H1 (cell line): ENCODE measurements at regions not wholly inside any gene's neighbourhood (a gene's known extent, or its start where the extent isn't known, plus 50 kb on each side); places are given as distances from the start of the nearest gene placed in this dataset.

Experiments used
- CTCF ChIA-PET: fragments of 300-600 bp; sonication (Branson Sonifier 250); formaldehyde crosslinking; loops from one replicate; lab custom pipeline; 2021; ENCODE audit not compliant: partially characterized antibody; lab: Charles Lee
- POLR2A ChIA-PET: fragments of 300-600 bp; sonication (Branson Sonifier 250); formaldehyde crosslinking; loops from one replicate; lab custom pipeline; 2021; ENCODE audit warnings: inconsistent platforms; ENCODE audit not compliant: partially characterized antibody; lab: Charles Lee
- DNase-seq, 2 experiments: peaks; one replicate each; pipeline versions ENCODE4 v3.0.0 to v3.0.0-alpha.2; 2010 to 2022; ENCODE audit warnings: low spot score in 2 of 2, low read depth in 1 of 2, mixed read lengths in 1 of 2
- FAIRE-seq: peaks from 2 replicates; lab custom pipeline; 2011; peaks lifted over from hg19 to GRCh38; lab: Jason Lieb, UNC
- H2AFZ ChIP-seq: 2 replicates; pipeline ENCODE4 v1.8.1; 2012; ENCODE audit warnings: low read length, inconsistent platforms
- H2AK5ac ChIP-seq: 2 replicates; pipeline ENCODE4 v1.6.1; 2013; ENCODE audit warnings: low read depth, low read length
- H2BK120ac ChIP-seq: replicated peaks from 2 replicates; pipeline ENCODE3; 2013; ENCODE audit warnings: low read depth, low read length, inconsistent platforms
- H2BK12ac ChIP-seq: 2 replicates; pipeline ENCODE4 v1.6.1; 2013; ENCODE audit warnings: low read depth, low read length
- H2BK15ac ChIP-seq: 2 replicates; pipeline ENCODE4 v1.6.1; 2013; ENCODE audit warnings: low read length
- H2BK20ac ChIP-seq: 2 replicates; pipeline ENCODE4 v1.6.1; 2013; ENCODE audit warnings: low read length
- H2BK5ac ChIP-seq: 2 replicates; pipeline ENCODE4 v1.6.1; 2013; ENCODE audit warnings: low read depth, low read length
- H3K14ac ChIP-seq: 2 replicates; pipeline ENCODE4 v1.6.1; 2013; ENCODE audit warnings: inconsistent platforms; ENCODE audit not compliant: insufficient read length
- H3K18ac ChIP-seq: 2 replicates; pipeline ENCODE4 v1.6.1; 2013; ENCODE audit warnings: low read length; ENCODE audit errors: extremely low read depth
- H3K23ac ChIP-seq: 2 replicates; pipeline ENCODE4 v1.6.1; 2013; ENCODE audit warnings: inconsistent platforms; ENCODE audit not compliant: insufficient read length
- H3K23me2 ChIP-seq: 2 replicates; pipeline ENCODE4 v1.6.1; 2013; ENCODE audit warnings: low read depth, low read length
- H3K27ac ChIP-seq: 2 replicates; pipeline ENCODE4 v1.6.1; 2011; ENCODE audit warnings: low read depth, low read length, inconsistent platforms
- H3K27me3 ChIP-seq, 4 experiments: replicated peaks in 1 of 4; 1 replicate in 1 of 4; 2 replicates in 3 of 4; pipeline versions ENCODE4 v1.6.1 to v1.8.1; 2011 to 2013; ENCODE audit warnings: low read length in 3 of 4, mild to moderate bottlenecking in 3 of 4, inconsistent platforms in 2 of 4, mixed read lengths in 2 of 4, moderate library complexity in 1 of 4; ENCODE audit not compliant: control insufficient read depth in 3 of 4, insufficient read depth in 3 of 4; ENCODE audit errors: extremely low read depth in 1 of 4
- H3K36me3 ChIP-seq, 4 experiments: 2 replicates each; pipeline versions ENCODE4 v1.6.1 to v1.8.1; 2011 to 2013; ENCODE audit warnings: mild to moderate bottlenecking in 4 of 4, low read length in 3 of 4, moderate library complexity in 2 of 4, control low read depth in 1 of 4, inconsistent platforms in 1 of 4; ENCODE audit not compliant: insufficient read depth in 4 of 4, control insufficient read depth in 2 of 4
- H3K4ac ChIP-seq: replicated peaks from 2 replicates; pipeline ENCODE3; 2013; ENCODE audit warnings: low read length, low read depth, mixed read lengths, inconsistent platforms; ENCODE audit not compliant: insufficient read length
- H3K4me1 ChIP-seq, 4 experiments: replicated peaks in 1 of 4; 1 replicate in 1 of 4; 2 replicates in 3 of 4; pipeline versions ENCODE4 v1.6.1 to v1.8.1; 2011 to 2013; ENCODE audit warnings: low read length in 3 of 4, inconsistent platforms in 2 of 4, mixed read lengths in 1 of 4; ENCODE audit not compliant: insufficient read depth in 4 of 4, control insufficient read depth in 3 of 4
- H3K4me2 ChIP-seq, 2 experiments: 2 replicates each; pipeline versions ENCODE4 v1.6.1 to v1.8.1; 2011 to 2013; ENCODE audit warnings: low read depth in 2 of 2, low read length in 2 of 2, control low read depth in 1 of 2, inconsistent platforms in 1 of 2, mild to moderate bottlenecking in 1 of 2; ENCODE audit not compliant: insufficient read depth in 1 of 2
- H3K4me3 ChIP-seq, 4 experiments: fragments of 200-600, 300-600 bp in 1 of 4; sonication (generic), shearing (Covaris generic), sonication (Bioruptor Twin) in 1 of 4; 2 replicates each; pipeline versions ENCODE4 v1.5.1 to v1.8.1; 2011 to 2016; ENCODE audit warnings: low read length in 4 of 4, low read depth in 3 of 4, control low read depth in 2 of 4, inconsistent platforms in 2 of 4, mild to moderate bottlenecking in 2 of 4, mixed read lengths in 1 of 4, moderate library complexity in 1 of 4; ENCODE audit not compliant: insufficient read depth in 2 of 4; ENCODE audit errors: extremely low read depth in 1 of 4
- H3K56ac ChIP-seq: replicated peaks from 2 replicates; pipeline ENCODE3; 2013; ENCODE audit warnings: low read depth, mild to moderate bottlenecking, mixed read lengths, low read length, inconsistent platforms; ENCODE audit not compliant: insufficient read length
- H3K79me1 ChIP-seq: 2 replicates; pipeline ENCODE4 v1.6.1; 2013; ENCODE audit warnings: low read depth, low read length, control low read depth
- H3K79me2 ChIP-seq, 2 experiments: 2 replicates each; pipeline versions ENCODE4 v1.6.1 to v1.8.1; 2012 to 2013; ENCODE audit warnings: low read length in 2 of 2, mild to moderate bottlenecking in 2 of 2, inconsistent platforms in 1 of 2; ENCODE audit not compliant: insufficient read depth in 2 of 2, control insufficient read depth in 1 of 2
- H3K9ac ChIP-seq, 4 experiments: replicated peaks in 1 of 4; 1 replicate in 1 of 4; 2 replicates in 3 of 4; pipeline versions ENCODE4 v1.6.1 to v1.8.1; 2011 to 2013; ENCODE audit warnings: low read depth in 3 of 4, low read length in 3 of 4, control low read depth in 2 of 4, mild to moderate bottlenecking in 2 of 4, moderate library complexity in 2 of 4, inconsistent platforms in 1 of 4; ENCODE audit errors: extremely low read depth in 1 of 4
- H3K9me3 ChIP-seq, 2 experiments: 2 replicates each; pipeline versions ENCODE4 v1.6.1 to v1.8.1; 2012 to 2013; ENCODE audit warnings: mild to moderate bottlenecking in 2 of 2, moderate library complexity in 2 of 2, control low read depth in 1 of 2, inconsistent platforms in 1 of 2, low read depth in 1 of 2, low read length in 1 of 2, mixed read lengths in 1 of 2; ENCODE audit not compliant: insufficient read depth in 2 of 2
- H4K20me1 ChIP-seq, 2 experiments: replicated peaks in 1 of 2; 2 replicates each; pipeline versions ENCODE3 to v1.8.1; 2011 to 2013; ENCODE audit warnings: inconsistent platforms in 2 of 2, low read length in 2 of 2, mild to moderate bottlenecking in 1 of 2; ENCODE audit not compliant: insufficient read depth in 2 of 2, control insufficient read depth in 1 of 2
- H4K5ac ChIP-seq: 2 replicates; pipeline ENCODE4 v1.6.1; 2013; ENCODE audit warnings: low read length, low read depth, mixed read lengths, inconsistent platforms; ENCODE audit not compliant: insufficient read length
- H4K8ac ChIP-seq: 2 replicates; pipeline ENCODE4 v1.8.0; 2013; ENCODE audit warnings: mild to moderate bottlenecking, moderate library complexity, low read length, inconsistent platforms; ENCODE audit not compliant: insufficient read depth; ENCODE audit errors: extremely low read depth
- H4K91ac ChIP-seq: replicated peaks from 2 replicates; pipeline ENCODE3; 2013; ENCODE audit warnings: low read length, mixed read lengths, inconsistent platforms; ENCODE audit not compliant: insufficient read length
- CREB1 ChIP-seq: IDR thresholded peaks from 2 replicates; pipeline ENCODE4 v1.6.1; 2012; ENCODE audit warnings: inconsistent platforms
- CTBP2 ChIP-seq: IDR thresholded peaks from 2 replicates; pipeline ENCODE4 v1.7.0; 2011; ENCODE audit warnings: borderline replicate concordance, mild to moderate bottlenecking, moderate library complexity, mixed read lengths, low read length; ENCODE audit not compliant: insufficient read depth, insufficient read length
- POLR2A ChIP-seq, 2 experiments: IDR thresholded peaks; 1 replicate in 1 of 2; 2 replicates in 1 of 2; pipeline ENCODE4 v1.6.1; 2011; ENCODE audit warnings: low read depth in 2 of 2, low read length in 2 of 2, mild to moderate bottlenecking in 2 of 2; ENCODE audit errors: control extremely low read depth in 1 of 2
- RAD21 ChIP-seq, 2 experiments: IDR thresholded peaks in 1 of 2; conservative IDR thresholded peaks in 1 of 2; 2 replicates each; pipeline ENCODE4 v1.6.1; 2011; ENCODE audit warnings: low read depth in 2 of 2, low read length in 2 of 2, improper control_type of control experiment in 1 of 2, inconsistent platforms in 1 of 2, mild to moderate bottlenecking in 1 of 2, moderate library complexity in 1 of 2
- WGBS, 2 experiments: shearing (Covaris generic) in 1 of 2; methylation state at CpG; one replicate each; pipeline versions ENCODE4 v1.1.6 to v1.1.7; 2013 to 2015; ENCODE audit warnings: low lambda C conversion rate in 2 of 2, mixed read lengths in 2 of 2, inconsistent platforms in 1 of 2, low coverage in 1 of 2, missing lambda C conversion rate in 1 of 2; ENCODE audit not compliant: insufficient replicate concordance in 2 of 2, insufficient coverage in 1 of 2, insufficient read length in 1 of 2; ENCODE audit errors: extremely low coverage in 1 of 2, missing lambda C conversion rate in 1 of 2; 5-methylcytosine and 5-hydroxymethylcytosine counted together

DNA sequence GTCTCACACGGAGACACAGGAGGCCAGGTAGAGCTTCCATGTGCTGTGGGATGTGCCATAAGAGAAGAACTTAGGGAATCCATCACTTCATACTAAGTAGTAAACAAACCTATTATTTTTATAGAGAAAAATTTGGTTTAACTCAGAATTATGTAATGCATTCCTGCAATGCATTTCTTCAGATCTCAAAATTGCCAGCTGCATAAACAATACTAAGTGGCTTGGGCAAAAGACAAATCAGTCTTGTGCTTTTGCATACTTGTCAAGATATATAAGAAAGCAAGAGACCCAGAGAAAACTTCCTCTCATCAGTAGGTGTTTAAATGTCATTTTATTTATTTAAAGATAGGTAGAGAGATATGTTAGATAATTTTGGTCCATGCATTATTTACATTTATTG, 382.1 kb upstream of the CTSO start:
- H2AFZ ChIP-seq, result no peak overlapping the region
- H3K27me3 ChIP-seq, result no peaks in the 10 kb centered on the region
- DNase-seq, result no peak
- no peak overlapping the region for H3K4ac ChIP-seq
- H4K8ac ChIP-seq, result no peak overlapping the region
- no peak overlapping the region for H3K23ac ChIP-seq
- no peak overlapping the region for H2AK5ac ChIP-seq
- ChIA-PET CTCF (no interaction called here), POLR2A (no interaction called here)
- TF ChIP-seq CTBP2 (no peak), CREB1 (no peak), POLR2A (IDR thresholded peaks at IDR 0.05; ENCODE audit: control extremely low read depth in 1 of 2, low read depth in 2 of 2, low read length in 2 of 2) (no peak), RAD21 (IDR thresholded peaks at IDR 0.05 in 1 of 2, conservative IDR thresholded peaks at IDR 0.05 in 1 of 2; ENCODE audit: low read depth in 2 of 2, low read length in 2 of 2) (no peak)
- no peak overlapping the region for H3K56ac ChIP-seq
- H3K23me2 ChIP-seq, result no peaks in the 10 kb centered on the region
- H3K4me3 ChIP-seq, result no peak overlapping the region
- no peak overlapping the region for H2BK15ac ChIP-seq
- no peaks in the 10 kb centered on the region for H3K4me1 ChIP-seq
- H3K79me1 ChIP-seq, result no peaks in the 10 kb centered on the region
- no peak overlapping the region for H3K4me2 ChIP-seq
- H3K36me3 ChIP-seq, result no peaks in the 10 kb centered on the region
- H2BK5ac ChIP-seq, result no peak overlapping the region
- H2BK12ac ChIP-seq, result no peak overlapping the region
- no peaks in the 10 kb centered on the region for H3K9me3 ChIP-seq
- H3K9ac ChIP-seq, result no peak overlapping the region
- H3K27ac ChIP-seq, result no peak overlapping the region
- H4K91ac ChIP-seq, result no peak overlapping the region
- H3K18ac ChIP-seq, result no peak overlapping the region
- H2BK120ac ChIP-seq, result no peak overlapping the region
- H3K14ac ChIP-seq, result no peak overlapping the region
- no peak overlapping the region for H4K5ac ChIP-seq
- WGBS, 2 experiments, result 87% methylated on average over 1 of the region's 1 CpG; no CpG with 5 or more reads in 1 of the 2 experiments
- no peaks in the 10 kb centered on the region for H3K79me2 ChIP-seq
- H2BK20ac ChIP-seq, result no peak overlapping the region
- H4K20me1 ChIP-seq, result no peaks in the 10 kb centered on the region
- FAIRE-seq, result no peak
